ENCODE measurements at regions not wholly inside any gene's neighbourhood (a gene's known extent, or its start where the extent isn't known, plus 50 kb on each side); places are given as distances from the start of the nearest gene placed in this dataset.

DNA sequence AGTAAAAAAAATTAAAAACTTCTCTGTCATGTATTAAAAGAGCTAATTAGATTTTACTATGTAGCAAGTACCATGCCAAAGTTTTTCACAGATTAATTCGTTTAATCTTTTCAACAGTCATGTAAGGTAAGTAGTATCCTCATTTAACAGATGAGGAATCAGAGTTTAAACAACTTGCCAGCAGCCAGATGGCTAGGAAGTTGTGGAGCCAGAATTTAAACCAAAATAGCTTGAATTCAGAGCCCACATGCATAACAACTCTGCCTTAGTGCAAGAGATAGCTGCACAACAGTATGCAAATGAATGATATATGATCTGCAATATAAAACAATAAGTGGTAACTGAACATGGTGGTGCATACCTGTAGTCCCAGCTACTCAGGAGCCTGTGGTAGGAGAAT, 75.3 kb downstream of the NAP1L3 start:
- TF ChIP-seq NFYB (IDR thresholded peaks at IDR 0.05; ENCODE audit: insufficient read depth, low read depth, low read length) (no peak), POLR2A (IDR thresholded peaks at IDR 0.05; ENCODE audit: low read depth, low read length) (no peak), NRF1 (conservative IDR thresholded peaks at IDR 0.05; ENCODE audit: low read depth, low read length) (no peak), CBX5 (IDR thresholded peaks at IDR 0.05; ENCODE audit: low read depth) (no peak)
